Prostate gland (tissue), 2 donors: ENCODE measurements at regions not wholly inside any gene's neighbourhood (a gene's known extent, or its start where the extent isn't known, plus 50 kb on each side); places are given as distances from the start of the nearest gene placed in this dataset.

Experiments used
- DNase-seq: peaks from one replicate; pipeline ENCODE4 v3.0.0-alpha.2; 2019; ENCODE audit warnings: low spot score
- H3K27ac ChIP-seq, 2 donors: fragments of 200-600 bp; sonication (generic); 2 replicates each; pipeline ENCODE4 v1.5.1; 2017 to 2019
- H3K27me3 ChIP-seq: fragments of 200-600 bp; sonication (generic); replicated peaks from 2 replicates; pipeline ENCODE4 v1.5.1; 2019; ENCODE audit not compliant: insufficient read depth
- H3K36me3 ChIP-seq, 2 donors: fragments of 200-600 bp; sonication (generic); 1 replicate in 1 of 2; 2 replicates in 1 of 2; pipeline versions ENCODE4 v1.5.1 to v1.8.1; 2017 to 2019
- H3K4me1 ChIP-seq: fragments of 200-600 bp; sonication (generic); replicated peaks from 2 replicates; pipeline ENCODE4 v1.5.1; 2019
- H3K4me3 ChIP-seq, 2 donors: fragments of 200-600 bp; sonication (generic); 2 replicates each; pipeline ENCODE4 v1.5.1; 2017 to 2019
- H3K9me3 ChIP-seq: fragments of 200-600 bp; sonication (generic); 2 replicates; pipeline ENCODE4 v1.5.1; 2017
- CTCF ChIP-seq, 4 experiments: fragments of 200-600 bp in 2 of 4; fragments of 450-650 bp in 2 of 4; sonication (generic) in 2 of 4; IDR thresholded peaks; 1 replicate in 3 of 4; 2 replicates in 1 of 4; pipeline ENCODE4 v1.5.1; 2016 to 2019; ENCODE audit warnings: antibody characterized with exemption in 4 of 4, mild to moderate bottlenecking in 2 of 4, moderate library complexity in 2 of 4
- POLR2A ChIP-seq: fragments of 450-650 bp; IDR thresholded peaks from one replicate; pipeline ENCODE4 v1.6.1; 2016; ENCODE audit warnings: antibody characterized with exemption, mild to moderate bottlenecking
- POLR2AphosphoS5 ChIP-seq: sonication (generic); formaldehyde crosslinking; IDR thresholded peaks from one replicate; pipeline ENCODE4 v1.6.1; 2017; ENCODE audit warnings: antibody characterized with exemption
- WGBS: methylation state at CpG from one replicate; pipeline ENCODE4 v1.1.5; 2018; 5-methylcytosine and 5-hydroxymethylcytosine counted together
- intact Hi-C: fragments of 100-400 bp; cut with DNase I; formaldehyde crosslinking; loops from one replicate; pipeline ENCODE4 v1.14.2; 2022

- 97% methylated on average over 2 of the region's 2 CpGs for WGBS
- H3K27ac ChIP-seq: no peak overlapping the region
- H3K4me1 ChIP-seq: no peaks in the 10 kb centered on the region
- no peak overlapping the region for H3K4me3 ChIP-seq
- no peaks in the 10 kb centered on the region for H3K36me3 ChIP-seq
- DNase-seq: no peak
- no peaks in the 10 kb centered on the region for H3K9me3 ChIP-seq
- intact Hi-C loops: no loop called here
- TF ChIP-seq POLR2AphosphoS5 (no peak), POLR2A (no peak), CTCF (IDR thresholded peaks at IDR 0.05) (no peak)
- H3K27me3 ChIP-seq: no peaks in the 10 kb centered on the region
Observed at GRCh38 chr2:195392446-195393336, 264.3 kb upstream of the SLC39A10 start.

- intact Hi-C loops: no loop called here
- TF ChIP-seq POLR2AphosphoS5: no peak
- Histone ChIP-seq H3K4me3 (no peak overlapping the region), H3K4me1 (no peaks in the 10 kb centered on the region), H3K27me3 (no peaks in the 10 kb centered on the region), H3K36me3 (no peaks in the 10 kb centered on the region), H3K9me3 (no peaks in the 10 kb centered on the region), H3K27ac (no peak overlapping the region)
- no peak for DNase-seq
- WGBS: 35% methylated on average over 2 of the region's 2 CpGs
Observed at GRCh38 chr2:195390686-195391321, 266.2 kb upstream of the SLC39A10 start.

GRCh38 chr2:195388028-195388427, 269.0 kb upstream of the SLC39A10 start:
- Histone ChIP-seq H3K9me3 (no peaks in the 10 kb centered on the region), H3K4me1 (no peaks in the 10 kb centered on the region), H3K27ac (no peak overlapping the region), H3K4me3 (no peak overlapping the region), H3K27me3 (no peaks in the 10 kb centered on the region), H3K36me3 (no peaks in the 10 kb centered on the region)
- no peak for DNase-seq
- intact Hi-C loops: no loop called here
- TF ChIP-seq POLR2A (no peak), POLR2AphosphoS5 (no peak), CTCF (IDR thresholded peaks at IDR 0.05) (no peak)

- TF ChIP-seq POLR2AphosphoS5 (no peak), CTCF (IDR thresholded peaks at IDR 0.05) (no peak), POLR2A (no peak)
- H3K27ac ChIP-seq: no peak overlapping the region
- no peaks in the 10 kb centered on the region for H3K27me3 ChIP-seq
- H3K4me1 ChIP-seq: no peaks in the 10 kb centered on the region
- DNase-seq: no peak
- H3K36me3 ChIP-seq: no peaks in the 10 kb centered on the region
- no peaks in the 10 kb centered on the region for H3K9me3 ChIP-seq
- intact Hi-C loops: no loop called here
- no peak overlapping the region for H3K4me3 ChIP-seq
- 84% methylated on average over 2 of the region's 2 CpGs for WGBS
Observed at GRCh38 chr2:195382186-195382585, 274.8 kb upstream of the SLC39A10 start.

GRCh38 chr2:195370167-195370943, 286.7 kb upstream of the SLC39A10 start:
- H3K27ac ChIP-seq: peak overlapping the region in 1 of 2 donors; percentile 66
- intact Hi-C loops: no loop called here
- no peaks in the 10 kb centered on the region for H3K27me3 ChIP-seq
- WGBS: 73% methylated on average over 4 of the region's 4 CpGs
- H3K4me1 ChIP-seq: no peaks in the 10 kb centered on the region
- no peaks in the 10 kb centered on the region for H3K9me3 ChIP-seq
- DNase-seq: peak; percentile 30
- no peaks in the 10 kb centered on the region for H3K36me3 ChIP-seq
- TF ChIP-seq CTCF (IDR thresholded peaks at IDR 0.05) (no peak), POLR2AphosphoS5 (peak; percentile 53)
- H3K4me3 ChIP-seq: no peak overlapping the region
